ENCODE measurements at regions not wholly inside any gene's neighbourhood (a gene's known extent, or its start where the extent isn't known, plus 50 kb on each side); places are given as distances from the start of the nearest gene placed in this dataset.

- no peak for TF ChIP-seq CTCF (IDR thresholded peaks at IDR 0.05)
- no peak for TF ChIP-seq POLR2A (IDR thresholded peaks at IDR 0.05)
These were observed 59.0 kb upstream of the ITGB1 start for GRCh38 chr10:33016988-33017387.
